CD4-positive, alpha-beta T cell treated with Interleukin-21 for 1 hour (primary cell): ENCODE measurements at regions not wholly inside any gene's neighbourhood (a gene's known extent, or its start where the extent isn't known, plus 50 kb on each side); places are given as distances from the start of the nearest gene placed in this dataset.
"Not testable (repeated sequence)": the region's sequence is repeated elsewhere in the genome, so short reads cannot be mapped to it uniquely, and the experiment has no call there.

Experiments used
- DNase-seq: peaks from one replicate; pipeline ENCODE4 v3.0.0-alpha.2; 2020

- no peak for DNase-seq
Observed at GRCh38 chr4:107389965-107390364, 330.1 kb downstream of the PAPSS1 start.

GRCh38 chr4:107388736-107389274, 331.2 kb downstream of the PAPSS1 start:
- no peak for DNase-seq

GRCh38 chr4:107380836-107381438, 339.1 kb downstream of the PAPSS1 start:
- no peak for DNase-seq

GRCh38 chr4:107380190-107380589, 339.8 kb downstream of the PAPSS1 start:
- no peak for DNase-seq

DNA sequence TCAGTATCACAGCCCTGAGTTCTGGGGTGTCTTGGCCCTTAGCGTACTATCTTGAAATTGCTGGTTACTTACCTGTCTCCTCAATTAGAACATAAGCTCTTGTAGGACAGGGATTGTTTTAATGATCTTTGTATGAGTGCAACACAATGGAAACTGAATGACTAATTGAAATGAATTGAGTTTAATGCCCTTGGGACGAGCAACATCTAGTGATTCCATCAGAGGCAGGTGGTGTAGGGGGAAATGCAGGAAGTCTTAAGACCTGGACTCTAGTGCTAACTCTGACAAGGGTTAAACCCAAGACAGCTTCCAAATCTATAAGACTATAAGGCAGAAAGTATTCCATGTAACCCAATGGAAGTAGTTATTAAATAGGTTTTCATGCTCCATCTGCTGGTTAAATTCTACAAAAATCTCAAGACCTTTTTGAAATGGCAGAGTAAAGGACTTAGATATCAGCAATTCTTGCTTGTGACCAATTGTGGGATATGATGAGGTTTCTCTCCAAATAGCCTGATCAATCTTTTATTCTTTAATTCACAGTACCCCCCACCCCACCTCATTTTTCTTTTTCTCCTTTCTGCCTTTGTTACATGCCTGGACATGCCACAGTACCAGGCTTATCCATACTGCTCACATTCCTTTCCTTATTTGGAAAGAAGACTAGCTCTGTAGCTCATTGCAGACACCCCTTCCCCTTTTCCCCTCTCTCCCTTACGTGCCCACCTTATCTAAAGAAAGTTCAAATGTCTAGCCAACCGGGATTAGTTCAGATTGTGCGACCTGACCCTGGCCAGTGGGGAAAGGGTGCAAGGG, 340.8 kb downstream of the PAPSS1 start:
- DNase-seq = no peak

GRCh38 chr4:107376293-107376692, 340.2 kb upstream of the DKK2 start:
- DNase-seq = no peak

- no peak for DNase-seq
Observed at GRCh38 chr4:107366900-107367299, 330.8 kb upstream of the DKK2 start.

DNA sequence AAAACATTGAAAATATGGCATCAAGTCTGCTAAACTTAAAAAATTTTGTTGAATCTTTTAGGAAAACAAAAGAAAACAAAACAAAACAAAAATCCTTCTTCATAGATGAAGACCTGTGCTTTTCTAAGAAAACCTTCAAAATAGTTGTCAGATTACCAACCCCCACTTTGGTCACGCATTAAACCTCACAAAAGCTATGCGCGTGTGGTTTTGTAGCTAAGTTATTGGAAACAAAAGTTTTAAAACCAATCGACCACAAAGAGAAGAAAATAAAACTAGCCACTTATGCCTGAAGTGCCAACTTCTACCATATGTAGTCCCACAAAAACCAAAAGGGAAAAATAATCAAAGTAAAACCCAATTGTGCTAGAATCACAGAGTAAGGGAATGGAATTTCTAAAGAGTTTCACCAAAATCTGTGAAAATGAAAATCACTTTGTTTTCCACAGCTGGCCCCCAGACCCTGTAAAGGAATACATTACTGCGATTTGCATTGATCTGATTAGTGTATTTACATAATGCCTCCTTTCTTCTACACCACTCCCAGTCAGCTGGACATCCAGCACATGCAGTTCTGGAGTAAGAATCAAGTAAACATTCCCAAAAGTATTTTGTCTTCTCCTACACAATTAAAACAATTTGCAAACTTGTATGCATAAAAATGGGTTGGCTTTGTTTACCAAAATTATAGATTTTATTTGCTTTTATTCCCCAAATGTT, 330.1 kb upstream of the DKK2 start:
- DNase-seq = no peak

GRCh38 chr4:107363125-107363524, 327.0 kb upstream of the DKK2 start:
- DNase-seq = no peak

- no peak for DNase-seq
Observed at GRCh38 chr4:107359208-107359607, 323.1 kb upstream of the DKK2 start.

DNA sequence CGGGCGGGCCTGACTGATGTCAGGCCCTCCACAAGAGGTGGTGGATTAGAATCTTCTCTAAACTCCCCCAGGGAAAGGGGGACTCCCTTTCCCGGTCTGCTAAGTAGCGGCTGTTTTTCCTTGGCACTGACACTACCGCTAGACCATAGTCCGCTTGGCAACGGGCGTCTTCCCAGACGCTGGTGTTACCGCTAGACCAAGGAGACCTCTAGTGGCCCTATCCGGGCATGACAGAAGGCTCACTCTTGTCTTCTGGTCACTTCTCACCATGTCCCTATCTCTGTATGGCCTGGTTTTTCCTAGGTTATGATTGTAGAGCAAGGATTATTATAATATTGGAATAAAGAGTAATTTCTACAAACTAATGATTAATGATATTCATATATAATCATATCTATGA, 318.2 kb upstream of the DKK2 start:
- not testable (repeated sequence) for DNase-seq

GRCh38 chr4:107351196-107351595, 315.1 kb upstream of the DKK2 start:
- no peak for DNase-seq

- DNase-seq = no peak
Observed at GRCh38 chr4:107349732-107350131, 313.6 kb upstream of the DKK2 start.

- DNase-seq = no peak
Observed at GRCh38 chr4:107349266-107349665, 313.2 kb upstream of the DKK2 start.

DNA sequence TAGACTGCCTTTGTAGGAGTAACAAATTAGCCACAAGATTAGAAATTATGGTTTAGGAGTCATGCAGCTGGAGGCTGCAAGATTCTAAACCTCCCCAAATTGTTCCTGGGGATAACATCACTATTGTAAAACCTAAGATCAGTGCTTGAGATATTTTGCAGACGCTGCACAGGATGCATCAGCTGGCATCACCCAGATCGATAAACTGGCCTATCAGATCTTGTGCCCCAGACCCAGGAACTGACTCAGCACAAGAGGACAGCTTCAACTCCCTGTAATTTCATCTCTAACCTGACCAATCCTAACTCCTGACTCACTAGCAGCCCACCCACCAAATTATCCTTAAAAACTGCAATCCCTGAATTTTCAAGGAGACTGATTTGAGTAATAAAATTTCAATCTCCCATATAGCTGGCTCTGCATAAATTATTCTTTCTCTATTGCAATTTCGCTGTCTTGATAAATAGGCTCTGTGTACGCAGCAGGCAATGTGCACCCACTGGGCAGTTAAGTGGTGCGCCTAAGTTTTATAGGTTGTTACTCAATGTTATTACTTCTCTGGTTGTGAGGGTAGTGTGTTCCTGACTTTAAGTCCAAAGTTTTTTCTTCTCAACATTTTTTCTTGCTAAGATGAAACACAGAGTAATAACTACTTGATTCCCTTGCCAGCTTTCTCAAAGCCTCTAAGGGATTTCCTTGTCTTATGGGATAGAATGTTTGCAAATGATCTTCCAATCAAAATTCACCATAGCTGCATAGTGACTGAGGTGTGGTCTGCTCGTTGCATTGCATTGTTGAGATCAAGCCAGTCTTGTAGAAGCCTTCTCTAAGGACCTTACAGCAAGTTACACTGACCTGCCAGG, 312.3 kb upstream of the DKK2 start:
- DNase-seq = no peak

DNA sequence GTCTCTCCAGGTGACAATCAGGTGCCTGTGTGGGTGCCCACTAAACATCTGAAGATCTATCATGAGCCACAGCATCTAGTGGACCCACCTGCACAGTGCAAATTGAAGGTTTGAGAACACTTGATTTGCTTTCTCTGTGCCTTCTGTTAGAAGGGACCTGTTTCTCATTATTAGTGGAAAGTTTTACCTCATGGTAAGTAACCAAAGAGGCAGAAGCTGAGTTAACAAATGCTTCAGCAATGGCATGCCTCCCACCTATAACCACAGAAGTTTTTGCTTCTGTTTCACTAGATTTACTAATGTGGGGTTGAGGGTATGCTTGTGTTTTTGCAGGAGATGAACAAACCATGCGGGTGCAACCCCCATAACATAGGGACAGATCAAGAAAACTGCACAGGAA, 297.4 kb upstream of the DKK2 start:
- DNase-seq = no peak

DNA sequence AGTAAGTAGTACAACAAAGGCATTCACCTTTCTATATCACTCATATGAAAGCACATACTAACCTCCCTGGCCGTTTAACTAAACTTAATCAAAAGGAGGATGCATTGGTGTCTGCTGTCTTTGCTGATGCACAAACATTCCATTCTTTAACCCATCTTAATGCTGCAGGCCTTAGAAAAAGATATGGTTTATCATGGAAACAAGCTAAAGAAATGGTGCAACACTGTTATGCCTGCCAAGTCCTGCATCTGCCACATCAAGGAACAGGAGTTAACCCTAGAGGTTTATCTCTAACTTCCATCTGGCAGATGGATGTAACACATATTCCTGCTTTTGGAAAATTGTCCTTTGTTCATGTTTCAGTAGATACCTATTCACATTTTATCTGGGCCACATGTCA, 296.5 kb upstream of the DKK2 start:
- DNase-seq = not testable (repeated sequence)

DNA sequence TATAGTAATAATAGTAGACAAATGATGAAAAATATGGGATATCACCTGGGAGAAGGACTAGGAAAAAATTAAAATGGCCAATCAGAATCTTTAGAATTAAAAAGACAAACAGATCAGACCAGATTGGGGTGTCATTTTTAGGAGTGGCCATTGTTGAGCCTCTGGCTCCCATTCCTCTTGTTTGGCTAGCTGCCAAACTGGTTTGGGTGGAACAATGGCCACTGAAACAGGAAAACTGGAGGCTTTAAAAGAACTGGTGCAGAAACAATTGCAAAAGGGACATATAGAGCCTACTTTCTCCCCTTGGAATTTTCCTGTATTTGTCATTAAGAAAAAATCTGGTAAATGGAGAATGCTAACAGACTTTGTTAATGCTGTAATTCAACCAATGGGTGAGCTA, 294.8 kb upstream of the DKK2 start:
- no peak for DNase-seq

GRCh38 chr4:107319386-107319785, 283.3 kb upstream of the DKK2 start:
- no peak for DNase-seq

GRCh38 chr4:107318078-107318477, 282.0 kb upstream of the DKK2 start:
- DNase-seq = no peak

- no peak for DNase-seq
Observed at GRCh38 chr4:107317611-107318010, 281.5 kb upstream of the DKK2 start.

DNA sequence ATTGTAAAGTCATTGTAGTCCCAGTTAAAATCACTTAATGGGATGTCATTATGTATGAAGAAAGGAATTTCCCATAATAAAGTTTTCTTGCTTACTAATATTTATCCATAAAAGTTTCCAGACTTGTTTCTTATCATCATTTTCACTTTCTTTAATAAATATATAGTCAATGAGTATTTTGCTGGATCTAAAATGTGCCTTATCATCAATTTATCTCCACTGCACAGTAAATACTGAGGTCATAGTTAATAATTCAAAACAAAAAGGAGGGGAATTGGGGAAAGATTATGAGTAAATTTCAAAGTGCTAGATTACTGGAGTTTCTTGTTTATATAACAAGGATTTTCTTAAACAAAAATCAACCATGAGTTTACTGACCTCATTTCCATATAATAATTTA, 279.5 kb upstream of the DKK2 start:
- DNase-seq = no peak

DNA sequence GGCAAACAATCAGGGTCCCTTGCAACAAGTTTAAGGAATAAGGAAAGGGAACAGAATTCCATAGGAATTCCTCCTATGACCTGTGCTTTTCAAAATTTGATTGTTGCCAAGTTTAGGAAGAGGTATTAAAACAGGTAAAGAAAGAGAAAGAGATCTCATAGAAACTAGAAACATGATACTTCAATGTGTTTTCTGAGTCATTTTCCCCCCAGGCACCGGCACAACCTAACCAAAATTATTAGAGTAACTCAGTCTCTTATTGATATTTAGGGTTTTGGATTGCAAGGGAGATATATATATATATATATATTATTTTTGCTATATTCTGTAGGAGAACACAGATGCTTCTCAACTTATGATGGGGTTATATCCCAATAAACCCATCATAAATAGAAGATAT, 278.0 kb upstream of the DKK2 start:
- DNase-seq = no peak
